ENCODE measurements at regions not wholly inside any gene's neighbourhood (a gene's known extent, or its start where the extent isn't known, plus 50 kb on each side); places are given as distances from the start of the nearest gene placed in this dataset.

DNA sequence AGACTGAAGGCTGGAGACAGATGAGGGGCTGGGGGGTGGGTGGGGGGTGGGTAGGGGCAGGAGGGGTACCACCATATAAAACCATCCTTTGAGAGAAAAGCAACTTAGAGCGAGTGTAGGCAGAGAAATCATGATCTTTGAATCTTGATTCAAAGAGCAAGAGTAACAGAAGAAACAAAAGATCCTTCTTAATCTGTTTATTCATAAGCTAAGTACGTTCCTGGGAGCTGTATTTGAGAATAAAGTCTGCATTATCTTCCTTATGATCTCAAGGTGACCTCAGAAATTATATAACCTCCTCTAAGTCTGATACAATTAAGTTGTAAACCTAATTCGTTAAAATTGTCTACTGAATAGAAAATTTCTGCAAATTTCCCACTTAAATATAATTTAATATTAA, 558.8 kb downstream of the NR2F1-AS1 start:
- no peak for TF ChIP-seq POLR2A (IDR thresholded peaks at IDR 0.05)
- TF ChIP-seq, protein P1, sequence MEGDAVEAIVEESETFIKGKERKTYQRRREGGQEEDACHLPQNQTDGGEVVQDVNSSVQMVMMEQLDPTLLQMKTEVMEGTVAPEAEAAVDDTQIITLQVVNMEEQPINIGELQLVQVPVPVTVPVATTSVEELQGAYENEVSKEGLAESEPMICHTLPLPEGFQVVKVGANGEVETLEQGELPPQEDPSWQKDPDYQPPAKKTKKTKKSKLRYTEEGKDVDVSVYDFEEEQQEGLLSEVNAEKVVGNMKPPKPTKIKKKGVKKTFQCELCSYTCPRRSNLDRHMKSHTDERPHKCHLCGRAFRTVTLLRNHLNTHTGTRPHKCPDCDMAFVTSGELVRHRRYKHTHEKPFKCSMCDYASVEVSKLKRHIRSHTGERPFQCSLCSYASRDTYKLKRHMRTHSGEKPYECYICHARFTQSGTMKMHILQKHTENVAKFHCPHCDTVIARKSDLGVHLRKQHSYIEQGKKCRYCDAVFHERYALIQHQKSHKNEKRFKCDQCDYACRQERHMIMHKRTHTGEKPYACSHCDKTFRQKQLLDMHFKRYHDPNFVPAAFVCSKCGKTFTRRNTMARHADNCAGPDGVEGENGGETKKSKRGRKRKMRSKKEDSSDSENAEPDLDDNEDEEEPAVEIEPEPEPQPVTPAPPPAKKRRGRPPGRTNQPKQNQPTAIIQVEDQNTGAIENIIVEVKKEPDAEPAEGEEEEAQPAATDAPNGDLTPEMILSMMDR (IDR thresholded peaks at IDR 0.05 in 4 of 5, conservative IDR thresholded peaks at IDR 0.05 in 1 of 5): no peak
